GM12878 (cell line): ENCODE measurements at regions not wholly inside any gene's neighbourhood (a gene's known extent, or its start where the extent isn't known, plus 50 kb on each side); places are given as distances from the start of the nearest gene placed in this dataset.

Experiments used
- ATAC-seq: fragments of 200-7000 bp; cut with Tn5 transposase; 3 replicates; pipeline ENCODE4 v1.9.1; 2020; ENCODE audit warnings: mild to moderate bottlenecking, moderate library complexity
- BruUV-seq: library from RNA; stranded (reverse); fragments of 400-500 nt; replicated peaks from 2 replicates; lab custom pipeline; 2021; lab: Mats Ljungman, UMichigan
- CTCF ChIA-PET: fragments of 300-600 bp; sonication (Branson Sonifier 250); formaldehyde crosslinking; extraction: SDS; loops from one replicate; lab custom pipeline; 2021; ENCODE audit warnings: inconsistent platforms; lab: Yijun Ruan, JAX
- POLR2A ChIA-PET: fragments of 350-600 bp; formaldehyde crosslinking; extraction: SDS; loops from one replicate; lab custom pipeline; 2021; ENCODE audit warnings: inconsistent platforms; lab: Charles Lee
- RAD21 ChIA-PET: fragments of 300-600 bp; sonication (Branson Sonifier 250); formaldehyde crosslinking; loops from one replicate; lab custom pipeline; 2023; ENCODE audit warnings: antibody characterized with exemption; ENCODE audit not compliant: unreplicated experiment; lab: Charles Lee
- SMC1A ChIA-PET: fragments of 300-600 bp; sonication (Branson Sonifier 250); formaldehyde crosslinking; loops from one replicate; lab custom pipeline; 2023; ENCODE audit not compliant: unreplicated experiment, uncharacterized antibody; lab: Charles Lee
- DNase-seq: peaks from one replicate; pipeline ENCODE4 v3.0.0-alpha.2; 2011; ENCODE audit warnings: low read depth, low spot score
- FAIRE-seq: peaks from 3 replicates; lab custom pipeline; 2011; peaks lifted over from hg19 to GRCh38; lab: Jason Lieb, UNC
- H2AFZ ChIP-seq: 2 replicates; pipeline ENCODE4 v1.6.0; 2011; ENCODE audit warnings: low read depth, low read length, control low read depth; ENCODE audit not compliant: control insufficient read depth
- H3K27ac ChIP-seq: 2 replicates; pipeline ENCODE4 v1.5.1; 2011; ENCODE audit warnings: control low read depth; ENCODE audit not compliant: control insufficient read depth, insufficient read depth
- H3K27me3 ChIP-seq, 2 experiments: replicated peaks in 1 of 2; 2 replicates each; pipeline versions ENCODE4 v1.6.0 to v1.6.1; 2011; ENCODE audit warnings: low read length in 1 of 2; ENCODE audit not compliant: control insufficient read depth in 2 of 2, insufficient read depth in 2 of 2
- H3K36me3 ChIP-seq, 2 experiments: 2 replicates each; pipeline ENCODE4 v1.5.1; 2011; ENCODE audit warnings: low read length in 1 of 2; ENCODE audit not compliant: control insufficient read depth in 2 of 2, insufficient read depth in 2 of 2
- H3K4me1 ChIP-seq: 2 replicates; pipeline ENCODE4 v1.6.1; 2011; ENCODE audit warnings: mild to moderate bottlenecking, low read length, moderate library complexity, mixed read lengths; ENCODE audit not compliant: control insufficient read depth, insufficient read depth
- H3K4me2 ChIP-seq: 2 replicates; pipeline ENCODE4 v1.6.0; 2011; ENCODE audit warnings: control low read depth; ENCODE audit not compliant: control insufficient read depth, insufficient read depth
- H3K4me3 ChIP-seq: fragments of 200-600 bp; sonication (generic); 2 replicates; pipeline ENCODE4 v1.5.1; 2016
- H3K79me2 ChIP-seq: 2 replicates; pipeline ENCODE4 v1.6.0; 2011; ENCODE audit warnings: low read length; ENCODE audit not compliant: control insufficient read depth, insufficient read depth
- H3K9ac ChIP-seq: 2 replicates; pipeline ENCODE4 v1.8.0; 2011; ENCODE audit warnings: low read length, control low read depth, mixed read lengths; ENCODE audit not compliant: control insufficient read depth, insufficient read depth
- H3K9me3 ChIP-seq: replicated peaks from 3 replicates; pipeline ENCODE4 v1.5.1; 2011; ENCODE audit warnings: mild to moderate bottlenecking, low read length; ENCODE audit not compliant: control insufficient read depth, insufficient read depth
- H4K20me1 ChIP-seq: 2 replicates; pipeline ENCODE4 v1.6.0; 2011; ENCODE audit not compliant: control insufficient read depth, insufficient read depth
- ATF2 ChIP-seq: IDR thresholded peaks from 2 replicates; pipeline ENCODE4 v1.6.1; 2012; ENCODE audit warnings: low read length, inconsistent platforms
- CEBPB ChIP-seq, 2 experiments: fragments of 150-350 bp in 1 of 2; IDR thresholded peaks; 2 replicates each; pipeline ENCODE4 v1.6.1; 2012 to 2014; ENCODE audit warnings: low read depth in 2 of 2, low read length in 2 of 2, borderline replicate concordance in 1 of 2, inconsistent platforms in 1 of 2
- CHD2 ChIP-seq: IDR thresholded peaks from 2 replicates; pipeline ENCODE4 v1.6.1; 2011; ENCODE audit warnings: low read depth, low read length, improper control_type of control experiment, borderline replicate concordance
- EP300 ChIP-seq, 2 experiments: fragments of 150-350 bp in 1 of 2; IDR thresholded peaks; 2 replicates each; pipeline ENCODE4 v1.6.1; 2011 to 2012; ENCODE audit warnings: low read depth in 2 of 2, low read length in 2 of 2, borderline replicate concordance in 1 of 2, improper control_type of control experiment in 1 of 2, inconsistent platforms in 1 of 2; ENCODE audit not compliant: control insufficient read depth in 1 of 2
- MAX ChIP-seq: IDR thresholded peaks from 2 replicates; pipeline ENCODE4 v1.6.1; 2012; ENCODE audit warnings: low read depth, low read length, improper control_type of control experiment
- MTA2 ChIP-seq: fragments of 450-650 bp; IDR thresholded peaks from 2 replicates; pipeline ENCODE4 v1.6.1; 2016; ENCODE audit warnings: low read depth, mild to moderate bottlenecking, moderate library complexity
- NFYA ChIP-seq: IDR thresholded peaks from 2 replicates; pipeline ENCODE4 v1.6.1; 2011; ENCODE audit warnings: low read depth, mild to moderate bottlenecking, low read length, improper control_type of control experiment, borderline replicate concordance
- NFYB ChIP-seq: IDR thresholded peaks from 2 replicates; pipeline ENCODE4 v1.6.1; 2011; ENCODE audit warnings: low read depth, mild to moderate bottlenecking, low read length, improper control_type of control experiment, moderate library complexity; ENCODE audit not compliant: insufficient read depth
- SREBF1 ChIP-seq: IDR thresholded peaks from 2 replicates; pipeline ENCODE4 v1.6.1; 2012; ENCODE audit warnings: mild to moderate bottlenecking, low read length
- STAT1 ChIP-seq: fragments of 450-650 bp; conservative IDR thresholded peaks from 2 replicates; pipeline ENCODE4 v1.6.1; 2014; ENCODE audit warnings: antibody characterized with exemption, mild to moderate bottlenecking
- WGBS: methylation state at CpG from one replicate; pipeline ENCODE4 v1.1.6; 2016; ENCODE audit warnings: low lambda C conversion rate; ENCODE audit not compliant: insufficient replicate concordance, insufficient coverage; ENCODE audit errors: missing lambda C conversion rate; 5-methylcytosine and 5-hydroxymethylcytosine counted together
- in situ Hi-C: fragments of 300-500 bp; cut with MboI; formaldehyde crosslinking; loops from 9 replicates; pipeline ENCODE4 v1.14.3; 2018; ENCODE audit warnings: mixed read lengths
- intact Hi-C: fragments of 100-400 bp; cut with micrococcal nuclease; formaldehyde crosslinking; loops from one replicate; pipeline ENCODE4 v1.14.2; 2022; ENCODE audit not compliant: unreplicated experiment
- TF ChIP-seq, protein P1 (sequence below): IDR thresholded peaks from 2 replicates; pipeline ENCODE4 v1.6.1; 2011; ENCODE audit warnings: borderline replicate concordance, low read depth, mild to moderate bottlenecking, moderate library complexity, low read length; ENCODE audit not compliant: insufficient read depth, poor library complexity, severe bottlenecking
- TF ChIP-seq, protein P2 (sequence below): fragments of 450-650 bp; IDR thresholded peaks from 2 replicates; pipeline ENCODE4 v1.6.1; 2016; ENCODE audit warnings: mild to moderate bottlenecking
- TF ChIP-seq, protein P3 (sequence below): IDR thresholded peaks from 2 replicates; pipeline ENCODE4 v1.6.1; 2011; ENCODE audit warnings: borderline replicate concordance, low read depth, mild to moderate bottlenecking, moderate library complexity, mixed read lengths, low read length; ENCODE audit not compliant: insufficient read depth; ENCODE audit errors: extremely low read length

DNA sequence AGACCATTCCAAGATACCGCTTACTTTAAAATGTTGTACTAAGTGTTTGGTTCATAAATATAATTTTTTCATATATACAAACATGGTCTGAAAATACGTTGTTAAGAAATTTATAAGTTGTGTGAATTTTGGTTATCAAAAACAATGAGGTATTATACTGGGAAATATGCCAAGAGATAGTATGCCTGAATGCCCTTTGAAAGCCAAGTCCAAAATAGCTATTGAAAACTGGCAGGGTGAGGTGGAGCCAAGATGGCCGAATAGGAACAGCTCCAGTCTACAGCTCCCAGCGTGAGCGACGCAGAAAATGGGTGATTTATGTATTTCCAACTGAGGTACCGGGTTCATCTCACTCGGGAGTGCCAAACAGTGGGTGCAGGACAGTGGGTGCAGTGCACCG is 533.5 kb downstream of the ZNF608 start:
- no peak for FAIRE-seq
- no peak overlapping the region for H3K4me2 ChIP-seq
- in situ Hi-C loops = no loop called here
- ATAC-seq = no peak
- TF ChIP-seq STAT1 (no peak), CEBPB (IDR thresholded peaks at IDR 0.05; ENCODE audit: borderline replicate concordance in 1 of 2, low read depth in 2 of 2, low read length in 2 of 2) (no peak), SREBF1 (no peak), CHD2 (no peak), NFYA (no peak), MTA2 (no peak), EP300 (IDR thresholded peaks at IDR 0.05; ENCODE audit: borderline replicate concordance in 1 of 2, control insufficient read depth in 1 of 2, low read depth in 2 of 2, low read length in 2 of 2) (no peak), MAX (no peak), ATF2 (no peak), NFYB (no peak)
- TF ChIP-seq, protein P1, sequence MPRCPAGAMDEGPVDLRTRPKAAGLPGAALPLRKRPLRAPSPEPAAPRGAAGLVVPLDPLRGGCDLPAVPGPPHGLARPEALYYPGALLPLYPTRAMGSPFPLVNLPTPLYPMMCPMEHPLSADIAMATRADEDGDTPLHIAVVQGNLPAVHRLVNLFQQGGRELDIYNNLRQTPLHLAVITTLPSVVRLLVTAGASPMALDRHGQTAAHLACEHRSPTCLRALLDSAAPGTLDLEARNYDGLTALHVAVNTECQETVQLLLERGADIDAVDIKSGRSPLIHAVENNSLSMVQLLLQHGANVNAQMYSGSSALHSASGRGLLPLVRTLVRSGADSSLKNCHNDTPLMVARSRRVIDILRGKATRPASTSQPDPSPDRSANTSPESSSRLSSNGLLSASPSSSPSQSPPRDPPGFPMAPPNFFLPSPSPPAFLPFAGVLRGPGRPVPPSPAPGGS = no peak
- TF ChIP-seq, protein P2, sequence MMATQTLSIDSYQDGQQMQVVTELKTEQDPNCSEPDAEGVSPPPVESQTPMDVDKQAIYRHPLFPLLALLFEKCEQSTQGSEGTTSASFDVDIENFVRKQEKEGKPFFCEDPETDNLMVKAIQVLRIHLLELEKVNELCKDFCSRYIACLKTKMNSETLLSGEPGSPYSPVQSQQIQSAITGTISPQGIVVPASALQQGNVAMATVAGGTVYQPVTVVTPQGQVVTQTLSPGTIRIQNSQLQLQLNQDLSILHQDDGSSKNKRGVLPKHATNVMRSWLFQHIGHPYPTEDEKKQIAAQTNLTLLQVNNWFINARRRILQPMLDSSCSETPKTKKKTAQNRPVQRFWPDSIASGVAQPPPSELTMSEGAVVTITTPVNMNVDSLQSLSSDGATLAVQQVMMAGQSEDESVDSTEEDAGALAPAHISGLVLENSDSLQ = no peak
- TF ChIP-seq, protein P3, sequence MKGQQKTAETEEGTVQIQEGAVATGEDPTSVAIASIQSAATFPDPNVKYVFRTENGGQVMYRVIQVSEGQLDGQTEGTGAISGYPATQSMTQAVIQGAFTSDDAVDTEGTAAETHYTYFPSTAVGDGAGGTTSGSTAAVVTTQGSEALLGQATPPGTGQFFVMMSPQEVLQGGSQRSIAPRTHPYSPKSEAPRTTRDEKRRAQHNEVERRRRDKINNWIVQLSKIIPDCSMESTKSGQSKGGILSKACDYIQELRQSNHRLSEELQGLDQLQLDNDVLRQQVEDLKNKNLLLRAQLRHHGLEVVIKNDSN = no peak
- TF ChIP-seq, all 136 proteins: peak for 0
- H3K9ac ChIP-seq = no peak overlapping the region
- H3K36me3 ChIP-seq = no peaks in the 10 kb centered on the region
- no peaks in the 10 kb centered on the region for H3K79me2 ChIP-seq
- H3K9me3 ChIP-seq = no peaks in the 10 kb centered on the region; the same call in 2 of the 3 replicates
- H3K27me3 ChIP-seq = no peaks in the 10 kb centered on the region
- no peak overlapping the region for H3K4me3 ChIP-seq
- DNase-seq = no peak
- BruUV-seq = no TSS peak
- intact Hi-C loops = no loop called here
- SMC1A ChIA-PET = no interaction called here
- H3K4me1 ChIP-seq = no peaks in the 10 kb centered on the region
- no peaks in the 10 kb centered on the region for H4K20me1 ChIP-seq
- RAD21 ChIA-PET = no interaction called here
- WGBS = 45% methylated on average over 9 of the region's 9 CpGs
- no peak overlapping the region for H2AFZ ChIP-seq
- CTCF ChIA-PET = no interaction called here
- POLR2A ChIA-PET = no interaction called here
- no peak overlapping the region for H3K27ac ChIP-seq
